Spleen (tissue), 7 donors: ENCODE measurements at regions not wholly inside any gene's neighbourhood (a gene's known extent, or its start where the extent isn't known, plus 50 kb on each side); places are given as distances from the start of the nearest gene placed in this dataset.

Source experiments
- CTCF ChIP-seq, 11 experiments: fragments of 200-600 bp in 7 of 11; fragments of 450-650 bp in 4 of 11; sonication (generic) in 4 of 11; IDR thresholded peaks in 8 of 11; conservative IDR thresholded peaks in 3 of 11; 1 replicate in 7 of 11; 2 replicates in 4 of 11; pipeline versions ENCODE4 v1.4.0 to v1.8.0; 2016 to 2021; ENCODE audit warnings: antibody characterized with exemption in 11 of 11, inconsistent platforms in 4 of 11, mild to moderate bottlenecking in 1 of 11
- POLR2A ChIP-seq, 3 donors: fragments of 450-650 bp; IDR thresholded peaks; one replicate each; pipeline ENCODE4 v1.5.1; 2017; ENCODE audit warnings: antibody characterized with exemption in 3 of 3, mild to moderate bottlenecking in 1 of 3
- donor health status: DM: no; HTN: no; CAD: no; lungs with moderate emphysema.
- donor health status: DM: no; HTN: no; CAD: no.
- donor health status: DM: no; HTN: no; CAD: no.

- no peak for TF ChIP-seq POLR2A (IDR thresholded peaks at IDR 0.05)
- TF ChIP-seq CTCF (IDR thresholded peaks at IDR 0.05 in 8 of 11, conservative IDR thresholded peaks at IDR 0.05 in 3 of 11), result no peak
Observed at GRCh38 chr18:26734760-26735159, 130.7 kb downstream of the AQP4 start.
